GM23248 (cell line): ENCODE measurements at regions not wholly inside any gene's neighbourhood (a gene's known extent, or its start where the extent isn't known, plus 50 kb on each side); places are given as distances from the start of the nearest gene placed in this dataset.

Experiments used
- DNase-seq: peaks from one replicate; pipeline ENCODE4 v3.0.0-alpha.2; 2015
- H2AFZ ChIP-seq: fragments of 200-600 bp; sonication (generic); 2 replicates; pipeline ENCODE4 v1.6.1; 2016; ENCODE audit warnings: antibody characterized with exemption
- H3F3A ChIP-seq: fragments of 200-600 bp; sonication (generic); 2 replicates; pipeline ENCODE4 v1.6.1; 2016; ENCODE audit warnings: mild to moderate bottlenecking, antibody characterized with exemption, mixed run types; ENCODE audit not compliant: insufficient read depth
- H3K27ac ChIP-seq: fragments of 200-600 bp; sonication (generic); 2 replicates; pipeline ENCODE4 v1.5.1; 2016; ENCODE audit warnings: mild to moderate bottlenecking
- H3K27me3 ChIP-seq: fragments of 200-600 bp; sonication (generic); replicated peaks from 2 replicates; pipeline ENCODE4 v1.6.1; 2016; ENCODE audit warnings: mild to moderate bottlenecking; ENCODE audit not compliant: insufficient read depth
- H3K36me3 ChIP-seq: fragments of 200-600 bp; sonication (generic); 2 replicates; pipeline ENCODE4 v1.6.1; 2016; ENCODE audit warnings: low read depth, mild to moderate bottlenecking
- H3K4me1 ChIP-seq: fragments of 200-600 bp; sonication (generic); 2 replicates; pipeline ENCODE4 v1.6.1; 2016; ENCODE audit warnings: mild to moderate bottlenecking; ENCODE audit not compliant: insufficient read depth
- H3K4me2 ChIP-seq: fragments of 200-600 bp; sonication (generic); one replicate; pipeline ENCODE4 v1.6.1; 2016; ENCODE audit warnings: mild to moderate bottlenecking; ENCODE audit not compliant: unreplicated experiment
- H3K4me3 ChIP-seq: fragments of 200-600 bp; sonication (generic); 2 replicates; pipeline ENCODE4 v1.5.1; 2016; ENCODE audit warnings: mild to moderate bottlenecking
- H3K79me2 ChIP-seq: fragments of 200-600 bp; sonication (generic); 2 replicates; pipeline ENCODE4 v1.6.1; 2016; ENCODE audit warnings: mild to moderate bottlenecking; ENCODE audit not compliant: insufficient read depth
- H3K9ac ChIP-seq: fragments of 200-600 bp; sonication (generic); 2 replicates; pipeline ENCODE4 v1.6.1; 2016; ENCODE audit warnings: mild to moderate bottlenecking
- H3K9me2 ChIP-seq: fragments of 200-600 bp; sonication (generic); 2 replicates; pipeline ENCODE4 v1.6.1; 2016; ENCODE audit warnings: mixed run types, mild to moderate bottlenecking, moderate library complexity; ENCODE audit not compliant: insufficient read depth
- H3K9me3 ChIP-seq: fragments of 200-600 bp; sonication (generic); one replicate; pipeline ENCODE4 v1.6.1; 2017; ENCODE audit warnings: low read depth
- H4K20me1 ChIP-seq: fragments of 200-600 bp; sonication (generic); 2 replicates; pipeline ENCODE4 v1.6.0; 2016; ENCODE audit not compliant: insufficient read depth
- EZH2 ChIP-seq: fragments of 200-600 bp; sonication (generic); IDR thresholded peaks from 2 replicates; pipeline ENCODE4 v1.6.1; 2018; ENCODE audit warnings: antibody characterized with exemption, mild to moderate bottlenecking; ENCODE audit not compliant: insufficient read depth, poor library complexity, severe bottlenecking
- EZH2phosphoT487 ChIP-seq: fragments of 200-600 bp; sonication (generic); IDR thresholded peaks from 2 replicates; pipeline ENCODE4 v1.6.1; 2018; ENCODE audit warnings: antibody characterized with exemption, moderate library complexity, mild to moderate bottlenecking, low read depth; ENCODE audit not compliant: insufficient read depth
- WGBS, 2 experiments: methylation state at CpG; one replicate each; pipeline ENCODE4 v1.1.6; 2015 to 2017; ENCODE audit warnings: low lambda C conversion rate in 2 of 2, low coverage in 1 of 2; ENCODE audit errors: missing lambda C conversion rate in 2 of 2; 5-methylcytosine and 5-hydroxymethylcytosine counted together
- in situ Hi-C: fragments of 300-500 bp; cut with MboI; formaldehyde crosslinking; loops from 2 replicates; pipeline ENCODE4 v1.15.0; 2020

DNA sequence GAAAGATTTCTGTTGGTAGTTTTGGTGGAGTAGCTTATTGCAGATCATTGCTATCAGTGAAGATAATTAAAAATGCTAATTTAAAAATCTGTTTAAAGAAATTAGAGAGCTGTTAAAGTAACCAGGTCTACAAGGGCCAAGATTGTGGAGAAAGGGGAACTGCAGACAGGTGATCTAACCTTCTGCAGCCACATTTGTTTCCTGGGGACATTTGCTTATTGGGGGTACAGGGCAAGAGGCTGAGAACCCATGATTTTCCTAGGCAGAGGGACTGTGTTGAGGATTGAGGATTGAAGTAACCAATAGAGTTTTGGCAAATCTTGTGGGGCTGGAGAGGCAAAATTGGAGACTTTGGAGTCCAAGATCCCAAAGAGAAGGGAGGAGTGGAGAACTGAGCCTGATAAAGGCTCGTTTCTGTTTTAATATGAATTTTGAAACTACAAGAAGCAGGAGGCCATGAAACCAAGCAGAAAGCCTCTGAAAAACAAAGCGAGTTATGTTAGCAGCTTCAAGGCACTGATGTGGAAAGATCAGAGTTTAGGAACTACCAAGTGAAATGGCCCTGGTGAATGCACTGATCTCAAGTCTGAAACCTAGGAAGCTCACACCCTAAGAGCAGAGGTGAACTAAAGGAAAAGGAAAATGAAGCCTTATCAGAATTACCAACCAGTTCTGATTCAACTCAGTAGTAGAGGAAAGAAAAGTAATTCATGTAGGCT, 219.8 kb upstream of the C9orf72 start:
- Histone ChIP-seq H3F3A (no peaks in the 10 kb centered on the region), H3K4me2 (no peak overlapping the region)
- WGBS, 2 experiments: 3 to 14% methylated on average over 2 of the region's 2 CpGs

DNA sequence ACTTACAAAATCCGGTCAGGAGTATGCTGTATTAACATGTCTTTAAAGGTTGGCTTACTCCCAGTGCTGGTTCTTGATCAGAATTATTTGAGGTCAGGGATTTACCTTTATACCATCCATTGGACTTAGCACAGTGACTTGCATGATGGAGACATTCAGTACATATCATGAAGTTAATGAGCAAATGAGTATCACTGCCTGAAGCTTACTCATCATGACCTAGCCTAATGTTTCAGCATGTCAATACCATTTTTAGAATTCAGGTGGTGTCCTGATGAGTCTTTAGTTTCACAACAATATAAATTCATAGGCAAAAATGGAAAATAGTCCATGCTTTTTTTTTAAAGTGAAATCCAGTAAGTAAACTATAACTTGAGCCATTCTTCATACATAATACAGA, 226.0 kb upstream of the C9orf72 start:
- Histone ChIP-seq H3K27ac (no peak overlapping the region), H3K27me3 (no peaks in the 10 kb centered on the region), H3F3A (no peaks in the 10 kb centered on the region), H3K36me3 (no peaks in the 10 kb centered on the region), H3K4me1 (no peaks in the 10 kb centered on the region), H2AFZ (no peak overlapping the region), H3K4me2 (no peak overlapping the region), H3K9ac (no peak overlapping the region), H3K79me2 (no peaks in the 10 kb centered on the region), H3K4me3 (no peak overlapping the region), H3K9me2 (no peaks in the 10 kb centered on the region), H4K20me1 (no peaks in the 10 kb centered on the region), H3K9me3 (no peaks in the 10 kb centered on the region)
- DNase-seq: no peak
- in situ Hi-C loops: no loop called here
- TF ChIP-seq EZH2phosphoT487 (no peak), EZH2 (no peak)
- WGBS, 2 experiments: 22 to 24% methylated on average over 1 of the region's 1 CpG

More for the DNA sequence above, 219.8 kb upstream of the C9orf72 start:
- H3K36me3 ChIP-seq: no peaks in the 10 kb centered on the region
- no peak overlapping the region for H3K27ac ChIP-seq
- H3K27me3 ChIP-seq: no peaks in the 10 kb centered on the region
- H3K79me2 ChIP-seq: no peaks in the 10 kb centered on the region
- H3K9me2 ChIP-seq: no peaks in the 10 kb centered on the region
- in situ Hi-C loops: no loop called here
- no peak for TF ChIP-seq EZH2phosphoT487
- no peak for TF ChIP-seq EZH2
- H4K20me1 ChIP-seq: no peaks in the 10 kb centered on the region
- no peak for DNase-seq
- no peak overlapping the region for H2AFZ ChIP-seq
- no peaks in the 10 kb centered on the region for H3K4me1 ChIP-seq
- no peaks in the 10 kb centered on the region for H3K9me3 ChIP-seq
- no peak overlapping the region for H3K4me3 ChIP-seq
- no peak overlapping the region for H3K9ac ChIP-seq

DNA sequence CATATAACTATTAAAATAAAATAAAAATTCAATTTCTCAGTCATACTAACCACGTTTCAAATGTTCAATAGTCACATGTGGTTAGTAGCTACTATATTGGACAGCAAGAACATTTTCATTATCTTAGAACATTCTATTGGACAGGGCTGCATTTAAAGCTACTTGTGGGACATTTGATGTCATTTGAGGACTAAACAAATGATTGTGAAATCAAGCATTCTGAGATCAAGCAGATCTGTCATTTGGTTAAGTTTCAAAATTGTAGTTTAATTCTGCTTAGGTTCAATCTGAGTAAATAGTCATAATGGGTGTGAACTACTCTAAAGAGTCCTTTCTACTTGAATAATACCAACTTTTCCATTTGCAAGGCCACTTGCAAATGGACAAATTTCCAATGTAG, 226.9 kb upstream of the C9orf72 start:
- Histone ChIP-seq H3K36me3 (no peaks in the 10 kb centered on the region), H3K9me2 (no peaks in the 10 kb centered on the region), H3K27ac (no peak overlapping the region), H3F3A (no peaks in the 10 kb centered on the region), H4K20me1 (no peaks in the 10 kb centered on the region), H3K4me1 (no peaks in the 10 kb centered on the region), H3K4me2 (no peak overlapping the region), H3K9me3 (no peaks in the 10 kb centered on the region), H2AFZ (no peak overlapping the region), H3K4me3 (no peak overlapping the region), H3K27me3 (no peaks in the 10 kb centered on the region), H3K79me2 (no peaks in the 10 kb centered on the region), H3K9ac (no peak overlapping the region)
- WGBS, 2 experiments: 0% methylated on average over 1 of the region's 1 CpG
- TF ChIP-seq EZH2phosphoT487: no peak
- TF ChIP-seq EZH2: no peak
- in situ Hi-C loops: no loop called here
- DNase-seq: no peak

DNA sequence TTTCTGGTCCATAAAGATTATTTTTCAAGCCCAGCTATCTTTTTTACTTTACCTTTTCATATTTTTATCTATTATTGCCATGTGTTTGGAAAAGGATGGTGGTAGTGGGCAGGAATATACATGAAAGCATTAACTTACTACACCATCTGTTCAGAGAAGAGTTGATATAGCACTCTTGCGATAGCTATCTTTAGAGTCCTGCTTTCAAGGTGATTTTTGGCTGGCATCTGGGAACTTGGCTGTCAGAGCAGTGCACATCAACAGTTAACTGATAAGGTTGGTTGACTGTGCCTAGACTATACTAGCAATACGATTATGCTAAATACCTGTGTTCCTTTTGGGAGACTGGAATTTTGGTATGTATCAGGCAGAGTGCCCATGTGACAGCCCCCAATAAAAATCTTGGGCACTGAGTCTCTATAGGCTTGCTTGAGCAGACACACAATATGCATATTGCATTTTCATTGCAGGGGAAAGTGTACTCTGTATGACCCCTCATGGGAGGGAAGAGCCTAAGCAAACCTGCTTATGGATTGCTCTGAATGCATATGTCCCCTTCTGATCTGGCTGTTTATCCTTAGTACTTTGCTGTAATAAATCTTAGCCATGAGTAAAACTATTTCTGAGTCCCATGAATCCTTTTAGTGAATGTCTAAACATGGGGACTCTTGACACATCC, 227.6 kb upstream of the C9orf72 start:
- Histone ChIP-seq H3K4me3 (no peak overlapping the region), H3K4me1 (no peaks in the 10 kb centered on the region), H3K27ac (no peak overlapping the region), H3K9me2 (no peaks in the 10 kb centered on the region), H3K27me3 (no peaks in the 10 kb centered on the region), H3F3A (no peaks in the 10 kb centered on the region), H3K79me2 (no peaks in the 10 kb centered on the region), H3K36me3 (no peaks in the 10 kb centered on the region), H2AFZ (no peak overlapping the region), H3K9ac (no peak overlapping the region), H3K4me2 (no peak overlapping the region), H4K20me1 (no peaks in the 10 kb centered on the region), H3K9me3 (no peaks in the 10 kb centered on the region)
- in situ Hi-C loops: no loop called here
- TF ChIP-seq EZH2phosphoT487 (no peak), EZH2 (no peak)
- DNase-seq: no peak
- 55 to 63% methylated on average over 2 of the region's 2 CpGs for WGBS, 2 experiments
